ENCODE measurements at regions not wholly inside any gene's neighbourhood (a gene's known extent, or its start where the extent isn't known, plus 50 kb on each side); places are given as distances from the start of the nearest gene placed in this dataset.

GRCh38 chr3:124526601-124527000, 203.7 kb upstream of the UMPS start:
- WGBS, 2 experiments (ENCODE audit: insufficient coverage in 2 of 2) = no CpG with 5 or more reads among the region's 1 CpG
- H3K36me3 ChIP-seq (ENCODE audit: control insufficient read depth, insufficient read depth, low read length) = no peaks in the 10 kb centered on the region

GRCh38 chr3:124529826-124530571, 200.3 kb upstream of the UMPS start:
- Histone ChIP-seq H3K36me3 (ENCODE audit: control insufficient read depth, insufficient read depth, low read length) (no peaks in the 10 kb centered on the region), H3K9me3 (ENCODE audit: control insufficient read depth, low read length) (no peaks in the 10 kb centered on the region), H3K4me3 (ENCODE audit: extremely low read depth, insufficient read depth, low read length, poor library complexity, severe bottlenecking) (no peak overlapping the region), H3K4me1 (ENCODE audit: control insufficient read depth, insufficient read depth, low read length, poor library complexity, severe bottlenecking) (peaks cover 6% of the 10 kb centered on the region), H3K27ac (ENCODE audit: low read depth, low read length, severe bottlenecking) (no peak overlapping the region)
- 67 to 80% methylated on average over 1 of the region's 3 CpGs for WGBS, 2 experiments (ENCODE audit: insufficient coverage in 2 of 2)

More at GRCh38 chr3:124526601-124527000, 203.7 kb upstream of the UMPS start:
- Histone ChIP-seq H3K4me1 (ENCODE audit: control insufficient read depth, insufficient read depth, low read length, poor library complexity, severe bottlenecking) (peaks cover 6% of the 10 kb centered on the region), H3K27ac (ENCODE audit: low read depth, low read length, severe bottlenecking) (no peak overlapping the region), H3K9me3 (ENCODE audit: control insufficient read depth, low read length) (no peaks in the 10 kb centered on the region), H3K4me3 (ENCODE audit: extremely low read depth, insufficient read depth, low read length, poor library complexity, severe bottlenecking) (no peak overlapping the region)

- H3K36me3 ChIP-seq (ENCODE audit: control insufficient read depth, insufficient read depth, low read length) = no peaks in the 10 kb centered on the region
- peaks cover 6% of the 10 kb centered on the region for H3K4me1 ChIP-seq (ENCODE audit: control insufficient read depth, insufficient read depth, low read length, poor library complexity, severe bottlenecking)
- no peak overlapping the region for H3K4me3 ChIP-seq (ENCODE audit: extremely low read depth, insufficient read depth, low read length, poor library complexity, severe bottlenecking)
- no peak overlapping the region for H3K27ac ChIP-seq (ENCODE audit: low read depth, low read length, severe bottlenecking)
- no peaks in the 10 kb centered on the region for H3K9me3 ChIP-seq (ENCODE audit: control insufficient read depth, low read length)
These were observed 199.3 kb upstream of the UMPS start for GRCh38 chr3:124530916-124531315.

DNA sequence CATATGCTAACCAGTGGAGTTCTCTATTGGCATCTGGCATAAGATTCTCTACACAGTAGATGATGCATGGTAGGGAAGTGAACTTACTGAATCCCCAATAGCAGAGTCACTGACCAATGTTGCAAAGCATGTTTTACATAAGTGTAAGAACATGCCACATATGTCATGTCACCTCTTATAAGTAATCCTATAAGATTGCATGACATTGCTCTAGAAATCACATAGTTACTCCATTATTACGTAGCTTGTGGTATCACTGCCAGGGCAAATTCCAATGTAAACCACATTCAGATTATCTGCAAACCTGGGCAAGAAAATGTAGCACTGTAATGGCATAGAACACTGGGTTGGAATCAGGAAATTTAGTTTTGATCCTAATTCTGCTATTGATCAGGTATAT, 198.2 kb upstream of the UMPS start:
- Histone ChIP-seq H3K36me3 (ENCODE audit: control insufficient read depth, insufficient read depth, low read length) (no peaks in the 10 kb centered on the region), H3K27ac (ENCODE audit: low read depth, low read length, severe bottlenecking) (no peak overlapping the region), H3K4me1 (ENCODE audit: control insufficient read depth, insufficient read depth, low read length, poor library complexity, severe bottlenecking) (peaks cover 6% of the 10 kb centered on the region), H3K4me3 (ENCODE audit: extremely low read depth, insufficient read depth, low read length, poor library complexity, severe bottlenecking) (no peak overlapping the region), H3K9me3 (ENCODE audit: control insufficient read depth, low read length) (no peaks in the 10 kb centered on the region)
- 89 to 100% methylated on average over 1 of the region's 1 CpG for WGBS, 2 experiments (ENCODE audit: insufficient coverage in 2 of 2)

DNA sequence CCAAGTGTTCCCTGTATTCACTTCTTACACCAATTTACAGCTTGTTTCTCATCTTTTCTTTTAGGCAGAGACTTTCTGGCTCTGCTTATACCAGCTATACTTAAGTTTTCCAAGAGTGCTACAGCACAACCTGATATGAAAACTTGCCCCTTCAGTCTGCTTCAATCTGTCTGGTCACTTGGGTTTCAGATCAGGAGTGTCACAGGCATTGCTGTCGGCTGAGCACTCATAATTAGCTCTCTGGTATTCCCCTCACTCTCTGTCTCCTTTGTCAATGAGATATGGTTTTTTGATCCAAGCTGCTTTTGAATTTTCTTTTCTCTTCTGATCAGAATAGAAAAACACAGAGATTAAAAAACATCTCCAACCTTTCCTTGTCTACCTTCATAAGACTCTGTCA, 194.9 kb upstream of the UMPS start:
- WGBS, 2 experiments (ENCODE audit: insufficient coverage in 2 of 2) = 100% methylated on average over 1 of the region's 1 CpG; no CpG with 5 or more reads in 1 of the 2 experiments
- no peaks in the 10 kb centered on the region for H3K9me3 ChIP-seq (ENCODE audit: control insufficient read depth, low read length)
- H3K4me1 ChIP-seq (ENCODE audit: control insufficient read depth, insufficient read depth, low read length, poor library complexity, severe bottlenecking) = no peaks in the 10 kb centered on the region
- H3K27ac ChIP-seq (ENCODE audit: low read depth, low read length, severe bottlenecking) = no peak overlapping the region
- H3K4me3 ChIP-seq (ENCODE audit: extremely low read depth, insufficient read depth, low read length, poor library complexity, severe bottlenecking) = no peak overlapping the region
- H3K36me3 ChIP-seq (ENCODE audit: control insufficient read depth, insufficient read depth, low read length) = no peaks in the 10 kb centered on the region

DNA sequence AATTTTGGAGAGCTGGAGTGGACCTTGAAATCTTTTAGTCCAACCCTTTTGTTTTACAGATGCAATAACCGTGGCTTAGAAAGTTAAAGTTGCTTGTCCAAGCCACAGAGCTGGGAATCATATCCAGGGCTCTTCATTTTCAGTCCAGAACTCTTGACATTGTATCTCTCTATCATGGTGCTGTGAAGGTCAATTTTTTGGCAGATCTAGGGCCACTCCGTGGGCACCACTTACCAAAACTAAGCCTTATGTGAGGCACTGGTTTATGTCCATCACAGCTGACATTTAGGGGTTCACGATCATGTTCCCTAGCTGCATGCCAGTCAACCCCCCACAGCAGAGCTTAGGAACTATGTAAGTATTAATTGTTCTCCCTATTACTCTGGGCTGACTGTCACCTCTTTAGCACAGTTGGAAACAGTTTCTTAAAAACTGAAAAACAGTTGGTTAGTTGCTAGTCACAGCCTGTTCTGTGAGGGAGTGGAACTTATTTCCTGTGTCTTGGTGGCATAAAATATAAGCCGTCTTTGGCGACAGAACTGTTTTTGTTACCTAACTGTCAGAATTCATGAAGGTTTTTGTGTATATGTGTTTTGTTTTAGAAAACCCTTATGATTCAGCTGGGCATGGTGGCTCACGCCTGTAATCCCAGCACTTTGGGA, 189.6 kb upstream of the UMPS start:
- Histone ChIP-seq H3K4me1 (ENCODE audit: control insufficient read depth, insufficient read depth, low read length, poor library complexity, severe bottlenecking) (no peaks in the 10 kb centered on the region), H3K4me3 (ENCODE audit: extremely low read depth, insufficient read depth, low read length, poor library complexity, severe bottlenecking) (no peak overlapping the region)
- 92 to 100% methylated on average over 4 to 5 of the region's 6 CpGs for WGBS, 2 experiments (ENCODE audit: insufficient coverage in 2 of 2)

GRCh38 chr3:124542214-124542869, 187.9 kb upstream of the UMPS start:
- Histone ChIP-seq H3K4me3 (ENCODE audit: extremely low read depth, insufficient read depth, low read length, poor library complexity, severe bottlenecking) (no peak overlapping the region), H3K36me3 (ENCODE audit: control insufficient read depth, insufficient read depth, low read length) (no peaks in the 10 kb centered on the region), H3K27ac (ENCODE audit: low read depth, low read length, severe bottlenecking) (no peak overlapping the region), H3K4me1 (ENCODE audit: control insufficient read depth, insufficient read depth, low read length, poor library complexity, severe bottlenecking) (no peaks in the 10 kb centered on the region), H3K9me3 (ENCODE audit: control insufficient read depth, low read length) (no peaks in the 10 kb centered on the region)
- WGBS, 2 experiments (ENCODE audit: insufficient coverage in 2 of 2) = 80 to 81% methylated on average over 2 to 3 of the region's 6 CpGs

More for the DNA sequence above, 189.6 kb upstream of the UMPS start:
- no peaks in the 10 kb centered on the region for H3K9me3 ChIP-seq (ENCODE audit: control insufficient read depth, low read length)
- no peaks in the 10 kb centered on the region for H3K36me3 ChIP-seq (ENCODE audit: control insufficient read depth, insufficient read depth, low read length)
- no peak overlapping the region for H3K27ac ChIP-seq (ENCODE audit: low read depth, low read length, severe bottlenecking)

GRCh38 chr3:124545891-124546290, 184.4 kb upstream of the UMPS start:
- no peaks in the 10 kb centered on the region for H3K36me3 ChIP-seq (ENCODE audit: control insufficient read depth, insufficient read depth, low read length)
- no peak overlapping the region for H3K4me3 ChIP-seq (ENCODE audit: extremely low read depth, insufficient read depth, low read length, poor library complexity, severe bottlenecking)
- no peaks in the 10 kb centered on the region for H3K4me1 ChIP-seq (ENCODE audit: control insufficient read depth, insufficient read depth, low read length, poor library complexity, severe bottlenecking)
- H3K9me3 ChIP-seq (ENCODE audit: control insufficient read depth, low read length) = no peaks in the 10 kb centered on the region
- no CpG with 5 or more reads among the region's 3 CpGs for WGBS, 2 experiments (ENCODE audit: insufficient coverage in 2 of 2)
- no peak overlapping the region for H3K27ac ChIP-seq (ENCODE audit: low read depth, low read length, severe bottlenecking)

GRCh38 chr3:124552224-124552623, 178.0 kb upstream of the UMPS start:
- no peak overlapping the region for H3K4me3 ChIP-seq (ENCODE audit: extremely low read depth, insufficient read depth, low read length, poor library complexity, severe bottlenecking)
- peaks cover under 1% of the 10 kb centered on the region for H3K4me1 ChIP-seq (ENCODE audit: control insufficient read depth, insufficient read depth, low read length, poor library complexity, severe bottlenecking)
- no peak overlapping the region for H3K27ac ChIP-seq (ENCODE audit: low read depth, low read length, severe bottlenecking)
- H3K9me3 ChIP-seq (ENCODE audit: control insufficient read depth, low read length) = no peaks in the 10 kb centered on the region
- H3K36me3 ChIP-seq (ENCODE audit: control insufficient read depth, insufficient read depth, low read length) = no peaks in the 10 kb centered on the region
- 76 to 78% methylated on average over 5 of the region's 5 CpGs for WGBS, 2 experiments (ENCODE audit: insufficient coverage in 2 of 2)

DNA sequence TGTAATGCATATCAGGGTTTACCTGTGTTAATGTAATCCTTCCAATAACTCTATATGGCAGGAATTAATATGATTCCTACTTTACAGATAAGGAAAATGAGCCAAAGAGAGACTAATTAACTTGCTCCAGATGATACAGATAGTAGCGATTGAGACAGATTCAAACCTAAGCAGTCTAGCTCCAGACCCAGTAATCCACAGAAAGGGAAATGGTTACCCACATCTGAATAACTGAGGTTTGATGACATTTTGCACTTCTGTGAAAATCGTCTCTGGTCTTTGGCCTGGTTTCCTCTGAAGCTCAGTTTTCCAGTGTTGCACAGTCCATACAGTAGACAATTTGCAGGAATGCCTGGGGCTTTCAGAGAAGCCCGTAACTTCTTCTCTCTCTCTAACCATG, 177.1 kb upstream of the UMPS start:
- Histone ChIP-seq H3K4me3 (ENCODE audit: extremely low read depth, insufficient read depth, low read length, poor library complexity, severe bottlenecking) (no peak overlapping the region), H3K4me1 (ENCODE audit: control insufficient read depth, insufficient read depth, low read length, poor library complexity, severe bottlenecking) (peaks cover 9% of the 10 kb centered on the region), H3K27ac (ENCODE audit: low read depth, low read length, severe bottlenecking) (no peak overlapping the region), H3K9me3 (ENCODE audit: control insufficient read depth, low read length) (no peaks in the 10 kb centered on the region), H3K36me3 (ENCODE audit: control insufficient read depth, insufficient read depth, low read length) (no peaks in the 10 kb centered on the region)
- 94% methylated on average over 3 of the region's 3 CpGs for WGBS, 2 experiments (ENCODE audit: insufficient coverage in 2 of 2)

DNA sequence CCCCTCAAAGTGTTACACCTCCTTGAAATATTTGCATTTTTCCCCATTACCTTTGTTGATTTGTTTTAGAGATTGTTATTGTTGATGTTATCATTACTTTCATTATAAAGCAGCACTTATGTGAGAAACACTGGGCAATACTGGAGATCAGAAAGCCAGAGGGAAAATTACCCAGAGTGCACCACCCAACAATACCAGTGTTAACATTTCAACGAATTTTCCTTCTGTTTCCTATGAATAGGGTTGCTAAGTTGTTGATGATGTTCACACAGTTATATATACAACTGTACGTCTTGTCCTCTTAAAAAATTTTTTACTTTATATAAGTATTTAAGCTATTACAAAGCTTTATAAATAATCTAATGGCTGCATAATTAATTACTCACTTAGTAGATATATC, 173.6 kb upstream of the UMPS start:
- Histone ChIP-seq H3K27ac (ENCODE audit: low read depth, low read length, severe bottlenecking) (no peak overlapping the region), H3K4me3 (ENCODE audit: extremely low read depth, insufficient read depth, low read length, poor library complexity, severe bottlenecking) (no peak overlapping the region), H3K4me1 (ENCODE audit: control insufficient read depth, insufficient read depth, low read length, poor library complexity, severe bottlenecking) (peaks cover 31% of the 10 kb centered on the region), H3K9me3 (ENCODE audit: control insufficient read depth, low read length) (no peaks in the 10 kb centered on the region), H3K36me3 (ENCODE audit: control insufficient read depth, insufficient read depth, low read length) (no peaks in the 10 kb centered on the region)
- no CpG with 5 or more reads among the region's 2 CpGs for WGBS, 2 experiments (ENCODE audit: insufficient coverage in 2 of 2)

All from mesodermal cell (in vitro differentiated cells).